GM12878 (cell line): ENCODE measurements at regions not wholly inside any gene's neighbourhood (a gene's known extent, or its start where the extent isn't known, plus 50 kb on each side); places are given as distances from the start of the nearest gene placed in this dataset.

Experiments used
- ATAC-seq: fragments of 200-7000 bp; cut with Tn5 transposase; 3 replicates; pipeline ENCODE4 v1.9.1; 2020; ENCODE audit warnings: mild to moderate bottlenecking, moderate library complexity
- BruUV-seq: library from RNA; stranded (reverse); fragments of 400-500 nt; replicated peaks from 2 replicates; lab custom pipeline; 2021; lab: Mats Ljungman, UMichigan
- CTCF ChIA-PET: fragments of 300-600 bp; sonication (Branson Sonifier 250); formaldehyde crosslinking; extraction: SDS; loops from one replicate; lab custom pipeline; 2021; ENCODE audit warnings: inconsistent platforms; lab: Yijun Ruan, JAX
- POLR2A ChIA-PET: fragments of 350-600 bp; formaldehyde crosslinking; extraction: SDS; loops from one replicate; lab custom pipeline; 2021; ENCODE audit warnings: inconsistent platforms; lab: Charles Lee
- RAD21 ChIA-PET: fragments of 300-600 bp; sonication (Branson Sonifier 250); formaldehyde crosslinking; loops from one replicate; lab custom pipeline; 2023; ENCODE audit warnings: antibody characterized with exemption; ENCODE audit not compliant: unreplicated experiment; lab: Charles Lee
- SMC1A ChIA-PET: fragments of 300-600 bp; sonication (Branson Sonifier 250); formaldehyde crosslinking; loops from one replicate; lab custom pipeline; 2023; ENCODE audit not compliant: unreplicated experiment, uncharacterized antibody; lab: Charles Lee
- DNase-seq: peaks from one replicate; pipeline ENCODE4 v3.0.0-alpha.2; 2011; ENCODE audit warnings: low read depth, low spot score
- FAIRE-seq: peaks from 3 replicates; lab custom pipeline; 2011; peaks lifted over from hg19 to GRCh38; lab: Jason Lieb, UNC
- H2AFZ ChIP-seq: 2 replicates; pipeline ENCODE4 v1.6.0; 2011; ENCODE audit warnings: low read depth, low read length, control low read depth; ENCODE audit not compliant: control insufficient read depth
- H3K27ac ChIP-seq: 2 replicates; pipeline ENCODE4 v1.5.1; 2011; ENCODE audit warnings: control low read depth; ENCODE audit not compliant: control insufficient read depth, insufficient read depth
- H3K27me3 ChIP-seq, 2 experiments: replicated peaks in 1 of 2; 2 replicates each; pipeline versions ENCODE4 v1.6.0 to v1.6.1; 2011; ENCODE audit warnings: low read length in 1 of 2; ENCODE audit not compliant: control insufficient read depth in 2 of 2, insufficient read depth in 2 of 2
- H3K36me3 ChIP-seq, 2 experiments: 2 replicates each; pipeline ENCODE4 v1.5.1; 2011; ENCODE audit warnings: low read length in 1 of 2; ENCODE audit not compliant: control insufficient read depth in 2 of 2, insufficient read depth in 2 of 2
- H3K4me1 ChIP-seq: 2 replicates; pipeline ENCODE4 v1.6.1; 2011; ENCODE audit warnings: mild to moderate bottlenecking, low read length, moderate library complexity, mixed read lengths; ENCODE audit not compliant: control insufficient read depth, insufficient read depth
- H3K4me2 ChIP-seq: 2 replicates; pipeline ENCODE4 v1.6.0; 2011; ENCODE audit warnings: control low read depth; ENCODE audit not compliant: control insufficient read depth, insufficient read depth
- H3K4me3 ChIP-seq: fragments of 200-600 bp; sonication (generic); 2 replicates; pipeline ENCODE4 v1.5.1; 2016
- H3K79me2 ChIP-seq: 2 replicates; pipeline ENCODE4 v1.6.0; 2011; ENCODE audit warnings: low read length; ENCODE audit not compliant: control insufficient read depth, insufficient read depth
- H3K9ac ChIP-seq: 2 replicates; pipeline ENCODE4 v1.8.0; 2011; ENCODE audit warnings: low read length, control low read depth, mixed read lengths; ENCODE audit not compliant: control insufficient read depth, insufficient read depth
- H3K9me3 ChIP-seq: replicated peaks from 3 replicates; pipeline ENCODE4 v1.5.1; 2011; ENCODE audit warnings: mild to moderate bottlenecking, low read length; ENCODE audit not compliant: control insufficient read depth, insufficient read depth
- H4K20me1 ChIP-seq: 2 replicates; pipeline ENCODE4 v1.6.0; 2011; ENCODE audit not compliant: control insufficient read depth, insufficient read depth
- ATF7 ChIP-seq: fragments of 450-650 bp; IDR thresholded peaks from 2 replicates; pipeline ENCODE4 v1.6.1; 2016; ENCODE audit warnings: low read depth, mild to moderate bottlenecking
- BCL3 ChIP-seq: IDR thresholded peaks from 2 replicates; pipeline ENCODE4 v1.6.1; 2011; ENCODE audit warnings: borderline replicate concordance, low read depth, mild to moderate bottlenecking, moderate library complexity, low read length; ENCODE audit not compliant: insufficient read depth, poor library complexity, severe bottlenecking
- BHLHE40 ChIP-seq, 2 experiments: fragments of 450-650 bp in 1 of 2; IDR thresholded peaks; 2 replicates each; pipeline ENCODE4 v1.6.1; 2011 to 2017; ENCODE audit warnings: low read depth in 2 of 2, borderline replicate concordance in 1 of 2, improper control_type of control experiment in 1 of 2, low read length in 1 of 2, mild to moderate bottlenecking in 1 of 2
- CREM ChIP-seq: IDR thresholded peaks from 2 replicates; pipeline ENCODE4 v1.6.1; 2014; ENCODE audit warnings: antibody characterized with exemption, low read depth
- EED ChIP-seq: sonication (generic); IDR thresholded peaks from 2 replicates; pipeline ENCODE4 v1.6.1; 2016; ENCODE audit warnings: antibody characterized with exemption, low read depth
- EGR1 ChIP-seq, 2 experiments: IDR thresholded peaks; 1 replicate in 1 of 2; 2 replicates in 1 of 2; pipeline ENCODE4 v1.6.1; 2011 to 2012; ENCODE audit warnings: low read depth in 2 of 2, low read length in 2 of 2, borderline replicate concordance in 1 of 2, mild to moderate bottlenecking in 1 of 2, moderate library complexity in 1 of 2
- IKZF2 ChIP-seq, 2 experiments: fragments of 450-650 bp; IDR thresholded peaks; 2 replicates each; pipeline ENCODE4 v1.6.1; 2017; ENCODE audit warnings: mild to moderate bottlenecking in 2 of 2, moderate library complexity in 2 of 2
- NFYA ChIP-seq: IDR thresholded peaks from 2 replicates; pipeline ENCODE4 v1.6.1; 2011; ENCODE audit warnings: low read depth, mild to moderate bottlenecking, low read length, improper control_type of control experiment, borderline replicate concordance
- POU2F2 ChIP-seq: IDR thresholded peaks from 3 replicates; pipeline ENCODE4 v1.6.1; 2011; ENCODE audit warnings: low read depth, mild to moderate bottlenecking, low read length, borderline replicate concordance
- RUNX3 ChIP-seq: IDR thresholded peaks from 2 replicates; pipeline ENCODE4 v1.6.1; 2012; ENCODE audit warnings: low read length, inconsistent platforms
- ZSCAN29 ChIP-seq: fragments of 450-650 bp; IDR thresholded peaks from 2 replicates; pipeline ENCODE4 v1.6.1; 2017; ENCODE audit warnings: mild to moderate bottlenecking, moderate library complexity
- WGBS: methylation state at CpG from one replicate; pipeline ENCODE4 v1.1.6; 2016; ENCODE audit warnings: low lambda C conversion rate; ENCODE audit not compliant: insufficient replicate concordance, insufficient coverage; ENCODE audit errors: missing lambda C conversion rate; 5-methylcytosine and 5-hydroxymethylcytosine counted together
- in situ Hi-C: fragments of 300-500 bp; cut with MboI; formaldehyde crosslinking; loops from 9 replicates; pipeline ENCODE4 v1.14.3; 2018; ENCODE audit warnings: mixed read lengths
- intact Hi-C: fragments of 100-400 bp; cut with micrococcal nuclease; formaldehyde crosslinking; loops from one replicate; pipeline ENCODE4 v1.14.2; 2022; ENCODE audit not compliant: unreplicated experiment
- TF ChIP-seq, protein P1 (sequence below): IDR thresholded peaks from 2 replicates; pipeline ENCODE4 v1.6.1; 2012; ENCODE audit warnings: low read length, inconsistent platforms

DNA sequence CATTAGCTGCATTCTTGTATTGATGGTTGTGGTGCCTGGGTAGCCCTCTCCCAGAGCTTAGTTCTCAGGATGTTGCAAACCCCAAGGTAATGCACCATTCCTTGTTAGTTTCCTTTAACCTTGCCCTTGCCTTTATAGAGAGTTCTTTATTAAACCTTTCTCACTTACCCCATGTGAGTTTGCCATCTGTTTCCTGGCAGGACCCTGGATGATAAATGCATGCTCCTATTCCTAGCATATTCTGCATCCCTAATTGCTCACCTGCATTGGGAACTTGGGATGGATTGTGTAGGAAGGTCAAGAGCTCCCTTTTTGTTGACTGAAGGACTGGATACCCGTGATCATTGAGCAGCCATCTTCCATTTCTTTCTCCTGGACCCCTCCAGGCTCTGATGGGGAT lies 59.9 kb upstream of the AP1S2 start (continued):
- TF ChIP-seq BHLHE40 (IDR thresholded peaks at IDR 0.05; ENCODE audit: borderline replicate concordance in 1 of 2, low read depth in 2 of 2, low read length in 1 of 2) (no peak), POU2F2 (no peak)

- no peak for TF ChIP-seq ZSCAN29
- Histone ChIP-seq H3K9ac (no peak overlapping the region), H3K27ac (no peak overlapping the region), H2AFZ (no peak overlapping the region), H3K9me3 (no peaks in the 10 kb centered on the region; the same call in 2 of the 3 replicates), H4K20me1 (no peaks in the 10 kb centered on the region), H3K4me2 (no peak overlapping the region), H3K4me3 (no peak overlapping the region), H3K36me3 (no peaks in the 10 kb centered on the region), H3K27me3 (no peaks in the 10 kb centered on the region), H3K79me2 (no peaks in the 10 kb centered on the region), H3K4me1 (no peaks in the 10 kb centered on the region)
- BruUV-seq = no TSS peak
- no peak for DNase-seq
- no peak for FAIRE-seq
- ChIA-PET RAD21 (no interaction called here), CTCF (interaction anchor here (1.2 kb wide), 1 partner anchor 64 kb away, joined by 4 read pairs; no protein-coding TSS in a partner anchor), SMC1A (interaction anchor here (1.2 kb wide), 1 partner anchor 59 kb away, joined by 3 read pairs; no protein-coding TSS in a partner anchor), POLR2A (interaction anchor here (0.6 to 0.7 kb wide), 2 partner anchors 59 to 820 kb away, joined by 3 read pairs; partner anchors contain the start of gene AP1S2)
- ATAC-seq = no peak
- intact Hi-C loops (no loop called here), in situ Hi-C loops (no loop called here)
- 67% methylated on average over 1 of the region's 1 CpG for WGBS
These were observed 58.5 kb upstream of the AP1S2 start for GRCh38 chrX:15913146-15913545.

DNA sequence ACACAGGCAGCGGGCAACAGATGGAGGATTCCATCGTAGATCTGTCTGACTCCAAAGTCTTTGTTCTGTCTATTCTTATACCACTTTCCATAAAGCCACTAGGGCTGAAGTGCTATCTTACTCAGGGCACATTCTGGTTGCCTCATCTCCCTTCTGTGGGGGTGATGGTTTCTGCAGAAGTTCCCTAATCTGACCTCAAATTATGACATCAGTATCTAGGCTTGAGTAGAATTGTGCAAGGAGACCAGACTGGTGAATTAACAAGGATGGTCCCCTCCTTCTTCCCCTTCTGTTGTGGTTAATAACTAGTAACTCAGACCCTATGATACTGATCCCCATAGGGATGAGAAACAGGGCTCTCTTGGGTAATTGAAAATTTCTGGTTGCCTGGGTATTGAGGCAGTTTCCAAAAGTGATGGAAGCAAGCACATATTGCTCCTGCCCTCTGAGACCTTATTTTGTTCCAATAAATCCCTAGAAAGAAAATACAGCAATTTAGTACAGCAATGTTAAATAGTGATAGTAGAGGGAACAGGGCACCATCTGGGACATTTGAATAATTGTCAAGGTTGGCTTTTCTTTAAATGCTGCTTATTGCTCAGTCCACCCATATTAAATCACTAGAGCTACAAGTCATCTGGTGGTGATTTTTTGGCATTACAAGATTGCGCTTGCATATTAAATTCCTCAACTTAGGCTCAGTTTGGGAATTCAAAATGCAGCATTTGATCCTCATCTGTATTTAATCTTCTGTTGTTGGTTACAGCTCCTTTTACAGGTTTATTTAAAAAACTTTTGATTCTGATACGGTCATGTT lies 57.3 kb upstream of the AP1S2 start:
- RAD21 ChIA-PET = no interaction called here
- POLR2A ChIA-PET = no interaction called here
- Histone ChIP-seq H2AFZ (no peak overlapping the region), H3K4me1 (no peaks in the 10 kb centered on the region), H3K4me2 (no peak overlapping the region), H3K27me3 (no peaks in the 10 kb centered on the region), H3K36me3 (no peaks in the 10 kb centered on the region), H3K4me3 (no peak overlapping the region), H3K9ac (no peak overlapping the region), H3K27ac (no peak overlapping the region), H3K79me2 (no peaks in the 10 kb centered on the region), H3K9me3 (no peaks in the 10 kb centered on the region; the same call in 2 of the 3 replicates), H4K20me1 (no peaks in the 10 kb centered on the region)
- CTCF ChIA-PET = no interaction called here
- in situ Hi-C loops = no loop called here
- no TSS peak for BruUV-seq
- intact Hi-C loops = no loop called here
- DNase-seq (no peak), FAIRE-seq (no peak), ATAC-seq (peak; percentile 96)
- WGBS = 85% methylated on average over 4 of the region's 4 CpGs
- SMC1A ChIA-PET = no interaction called here
- TF ChIP-seq, protein P1, sequence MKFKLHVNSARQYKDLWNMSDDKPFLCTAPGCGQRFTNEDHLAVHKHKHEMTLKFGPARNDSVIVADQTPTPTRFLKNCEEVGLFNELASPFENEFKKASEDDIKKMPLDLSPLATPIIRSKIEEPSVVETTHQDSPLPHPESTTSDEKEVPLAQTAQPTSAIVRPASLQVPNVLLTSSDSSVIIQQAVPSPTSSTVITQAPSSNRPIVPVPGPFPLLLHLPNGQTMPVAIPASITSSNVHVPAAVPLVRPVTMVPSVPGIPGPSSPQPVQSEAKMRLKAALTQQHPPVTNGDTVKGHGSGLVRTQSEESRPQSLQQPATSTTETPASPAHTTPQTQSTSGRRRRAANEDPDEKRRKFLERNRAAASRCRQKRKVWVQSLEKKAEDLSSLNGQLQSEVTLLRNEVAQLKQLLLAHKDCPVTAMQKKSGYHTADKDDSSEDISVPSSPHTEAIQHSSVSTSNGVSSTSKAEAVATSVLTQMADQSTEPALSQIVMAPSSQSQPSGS = peak; percentile 71
- peak in 1 of 2 experiments; percentile 31; a peak in 1 of 4 replicates for TF ChIP-seq IKZF2 (IDR thresholded peaks at IDR 0.05)
- no peak for TF ChIP-seq NFYA
- no peak for TF ChIP-seq EGR1 (IDR thresholded peaks at IDR 0.05; ENCODE audit: borderline replicate concordance in 1 of 2, low read depth in 2 of 2, low read length in 2 of 2)
- TF ChIP-seq RUNX3 = peak; percentile 87
- peak; percentile 54 for TF ChIP-seq EED
- TF ChIP-seq BCL3 = peak; percentile 33
- peak; percentile 40; the same call in 1 of the 2 replicates for TF ChIP-seq CREM
- peak; percentile 60; the same call in 1 of the 2 replicates for TF ChIP-seq ATF7
